ENCODE measurements at regions not wholly inside any gene's neighbourhood (a gene's known extent, or its start where the extent isn't known, plus 50 kb on each side); places are given as distances from the start of the nearest gene placed in this dataset.

- TF ChIP-seq, protein P1, sequence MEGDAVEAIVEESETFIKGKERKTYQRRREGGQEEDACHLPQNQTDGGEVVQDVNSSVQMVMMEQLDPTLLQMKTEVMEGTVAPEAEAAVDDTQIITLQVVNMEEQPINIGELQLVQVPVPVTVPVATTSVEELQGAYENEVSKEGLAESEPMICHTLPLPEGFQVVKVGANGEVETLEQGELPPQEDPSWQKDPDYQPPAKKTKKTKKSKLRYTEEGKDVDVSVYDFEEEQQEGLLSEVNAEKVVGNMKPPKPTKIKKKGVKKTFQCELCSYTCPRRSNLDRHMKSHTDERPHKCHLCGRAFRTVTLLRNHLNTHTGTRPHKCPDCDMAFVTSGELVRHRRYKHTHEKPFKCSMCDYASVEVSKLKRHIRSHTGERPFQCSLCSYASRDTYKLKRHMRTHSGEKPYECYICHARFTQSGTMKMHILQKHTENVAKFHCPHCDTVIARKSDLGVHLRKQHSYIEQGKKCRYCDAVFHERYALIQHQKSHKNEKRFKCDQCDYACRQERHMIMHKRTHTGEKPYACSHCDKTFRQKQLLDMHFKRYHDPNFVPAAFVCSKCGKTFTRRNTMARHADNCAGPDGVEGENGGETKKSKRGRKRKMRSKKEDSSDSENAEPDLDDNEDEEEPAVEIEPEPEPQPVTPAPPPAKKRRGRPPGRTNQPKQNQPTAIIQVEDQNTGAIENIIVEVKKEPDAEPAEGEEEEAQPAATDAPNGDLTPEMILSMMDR (IDR thresholded peaks at IDR 0.05), result no peak
- TF ChIP-seq POLR2A (IDR thresholded peaks at IDR 0.05), result no peak
Observed at GRCh38 chr5:124515497-124516245, 230.8 kb downstream of the ZNF608 start.

Measured in thyroid gland (tissue), 4 donors.